HG03439 (cell line): ENCODE measurements at regions not wholly inside any gene's neighbourhood (a gene's known extent, or its start where the extent isn't known, plus 50 kb on each side); places are given as distances from the start of the nearest gene placed in this dataset.

Source experiments
- ATAC-seq: cut with Tn5 transposase; IDR thresholded peaks from one replicate; pipeline ENCODE4 v1.9.1; 2021; ENCODE audit warnings: mild to moderate bottlenecking, moderate library complexity; ENCODE audit not compliant: unreplicated experiment

DNA sequence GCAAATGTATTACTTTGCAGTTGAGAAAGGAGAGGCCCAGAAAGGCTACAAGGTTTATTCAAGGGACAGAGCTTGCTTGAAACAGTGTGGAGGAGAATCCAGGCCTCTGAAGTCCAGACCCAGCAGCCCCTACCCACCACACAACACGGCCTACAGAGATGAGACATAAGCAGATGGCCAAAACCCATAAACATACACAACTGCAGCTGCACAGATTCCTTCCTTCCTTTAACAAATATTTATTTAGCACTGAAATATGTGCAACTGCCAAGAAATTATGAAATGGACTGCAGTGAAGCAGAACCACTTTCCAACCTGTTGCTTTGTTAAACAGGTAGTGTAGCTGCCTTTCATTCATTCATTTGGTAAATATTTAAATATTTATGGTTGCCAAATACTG, 122.3 kb downstream of the SPATA19 start:
- no peak for ATAC-seq

DNA sequence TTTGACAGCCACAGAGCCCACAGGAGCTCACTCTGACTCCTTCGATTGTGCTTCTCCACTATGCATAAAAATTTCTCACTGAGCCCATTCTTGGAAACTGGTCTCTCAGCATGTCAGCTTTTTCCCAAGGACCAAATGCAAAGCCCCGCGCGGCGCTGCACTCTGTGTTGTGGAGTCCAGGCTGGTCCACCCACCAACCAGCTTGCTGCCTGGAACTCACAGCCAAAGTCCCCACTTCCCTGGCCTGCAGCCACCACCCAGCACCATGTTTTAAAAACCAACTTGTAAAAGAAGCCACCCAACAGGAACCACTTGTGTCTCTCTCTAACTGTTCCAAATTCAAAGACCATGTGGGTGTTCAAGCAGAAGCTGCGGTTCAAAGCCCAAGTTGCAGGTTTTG, 124.4 kb downstream of the SPATA19 start:
- no peak for ATAC-seq

DNA sequence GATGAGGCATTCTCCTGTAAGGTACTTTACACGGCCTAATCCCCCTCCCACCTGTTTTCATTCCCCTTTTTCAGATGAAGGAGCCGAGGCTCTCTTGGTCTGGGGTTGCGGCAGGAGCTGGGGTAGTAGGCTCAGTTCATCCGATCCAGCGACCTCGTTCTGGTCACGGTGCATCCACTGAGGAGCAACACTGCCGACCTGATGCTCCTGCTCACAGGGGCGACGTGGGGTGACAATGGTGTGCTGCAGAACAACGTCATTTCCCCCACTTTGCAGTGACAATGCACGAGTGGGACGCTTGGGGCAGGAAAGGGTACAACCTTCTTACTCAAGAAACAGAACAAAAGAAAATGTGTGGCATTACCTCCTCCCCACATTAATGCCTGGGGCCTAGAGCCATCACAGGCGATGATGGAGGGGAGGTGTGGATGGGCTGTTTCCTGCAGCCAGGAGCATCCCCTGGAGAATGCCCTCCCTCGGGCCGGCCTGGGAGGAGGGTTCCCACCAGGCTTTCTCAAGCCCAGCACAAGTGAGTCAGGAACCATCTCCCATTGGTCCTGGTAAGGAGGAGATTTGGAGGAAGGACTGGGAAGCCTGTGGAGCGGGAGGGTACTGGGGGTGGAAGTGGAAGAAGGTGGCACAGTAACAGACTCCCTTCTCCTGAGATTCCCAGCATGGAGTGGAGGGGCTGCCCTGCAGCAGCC, 125.6 kb downstream of the SPATA19 start:
- ATAC-seq, result no peak

DNA sequence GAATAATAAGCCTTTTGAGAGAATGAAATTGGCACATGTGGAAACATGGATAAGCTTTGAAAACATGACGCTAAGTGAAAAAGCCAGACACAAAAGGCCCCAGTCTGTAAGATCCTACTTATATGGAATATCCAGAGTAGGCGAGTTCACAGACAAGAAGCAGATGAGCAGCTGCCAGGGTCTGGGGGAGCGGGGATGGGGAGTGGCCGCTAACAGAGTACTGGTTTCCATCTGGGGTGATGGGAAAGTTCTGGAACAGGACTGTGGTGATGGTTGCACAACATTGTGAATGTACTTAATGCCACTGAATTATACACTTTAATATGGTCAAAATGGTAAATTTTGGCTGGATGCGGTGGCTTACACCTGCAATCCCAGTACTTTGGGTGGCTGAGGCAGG, 126.5 kb downstream of the SPATA19 start:
- ATAC-seq, result no peak

DNA sequence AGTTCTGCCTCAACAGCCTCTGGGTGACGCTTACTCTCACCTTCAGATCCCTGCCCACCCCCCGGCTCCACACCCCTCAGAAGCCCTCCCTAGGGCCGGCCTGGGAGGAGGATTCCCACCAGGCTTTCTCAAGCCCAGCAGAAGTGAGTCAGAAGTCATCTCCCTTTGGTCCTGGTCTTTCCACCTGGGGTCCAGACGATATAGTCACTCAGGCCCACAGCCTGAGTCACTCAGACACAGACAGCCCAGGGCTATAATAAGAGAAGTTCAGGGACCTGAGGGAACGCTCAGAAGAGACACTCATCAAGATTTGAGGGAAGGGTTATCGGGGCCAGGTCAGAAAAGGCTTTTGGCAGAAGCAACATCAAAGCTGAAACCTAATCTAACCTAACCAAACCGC, 127.1 kb downstream of the SPATA19 start:
- ATAC-seq, result no peak

DNA sequence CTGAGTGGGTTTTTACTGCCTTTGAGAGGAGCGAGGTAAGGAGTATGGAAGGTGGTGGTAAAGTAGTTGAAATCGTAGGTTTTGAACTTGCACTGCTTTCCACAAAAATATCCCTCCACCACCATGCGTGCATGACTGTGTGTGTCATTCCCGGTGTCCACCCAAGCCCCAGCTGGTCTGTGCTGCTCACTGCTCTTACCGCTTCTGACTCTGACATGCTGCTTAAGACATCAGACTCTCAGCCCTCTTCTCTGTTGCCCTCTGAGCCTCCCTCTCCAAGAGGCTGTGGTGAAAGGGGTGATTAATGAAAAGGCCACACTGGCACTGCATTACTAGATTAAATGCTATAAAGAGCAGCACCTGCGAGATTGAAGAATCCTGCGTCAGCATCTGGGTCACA, 128.7 kb downstream of the SPATA19 start:
- no peak for ATAC-seq

DNA sequence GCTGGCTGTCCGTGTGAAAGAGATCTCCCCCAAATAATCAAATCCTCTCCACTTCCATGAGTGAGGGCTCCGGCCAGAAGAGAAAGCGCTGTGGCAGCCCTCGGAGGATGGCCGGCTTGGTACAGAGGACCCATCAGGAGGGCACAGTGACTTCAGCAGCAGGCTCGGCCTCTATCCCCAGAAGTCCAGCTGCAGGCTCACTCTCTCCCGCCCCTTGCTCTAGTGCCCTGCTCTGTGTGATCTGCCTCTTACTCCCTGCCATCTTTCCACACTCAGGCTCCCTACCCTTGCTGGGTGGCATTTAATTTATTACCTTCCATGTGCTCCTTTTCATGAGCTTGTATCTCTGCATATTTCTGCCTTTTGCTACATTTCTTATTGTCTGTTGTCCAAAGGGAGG, 129.7 kb downstream of the SPATA19 start:
- ATAC-seq, result no peak

DNA sequence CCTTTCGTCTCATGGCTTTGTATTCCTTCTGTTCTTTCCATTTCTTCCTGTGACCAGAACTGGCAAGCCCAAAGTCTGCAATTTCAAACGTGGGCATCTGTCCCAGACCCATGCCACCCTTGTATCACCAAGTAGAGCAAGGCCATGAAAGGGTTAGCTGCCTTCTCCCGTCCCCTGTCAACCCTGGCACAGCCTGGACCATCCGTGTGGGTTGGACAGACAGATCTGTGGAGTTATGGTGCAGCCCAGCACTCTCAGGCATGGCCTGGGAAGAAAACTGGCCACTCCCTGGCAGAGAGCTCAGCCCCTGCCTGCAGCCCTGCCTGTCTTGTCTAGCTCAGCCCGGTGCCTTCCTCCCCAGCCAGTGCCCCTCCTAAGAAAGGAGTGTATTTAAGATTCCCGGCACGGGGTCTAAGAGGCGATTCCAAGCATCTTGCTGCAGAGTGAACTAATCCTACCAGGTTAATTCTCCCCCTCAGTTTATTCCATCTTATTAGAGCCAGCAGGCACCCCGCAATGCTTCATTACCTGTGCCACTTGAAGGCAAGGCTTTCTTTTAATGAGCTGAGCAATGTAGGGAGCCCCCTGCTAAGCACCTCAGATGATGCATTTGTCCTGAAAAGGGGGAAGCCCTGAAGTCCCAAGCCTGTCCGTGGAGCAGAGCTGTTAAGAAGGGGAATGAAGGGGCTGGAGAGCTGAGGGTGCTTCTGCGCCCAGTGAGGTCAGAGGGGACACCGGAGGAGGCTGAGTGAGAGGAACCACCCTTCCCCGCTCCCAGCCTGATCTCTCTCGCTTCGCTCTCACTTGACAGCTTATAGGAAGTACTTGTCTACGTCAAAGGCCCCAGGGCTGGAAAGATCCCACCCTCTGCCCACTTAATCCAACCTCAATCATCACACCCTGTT, 130.6 kb downstream of the SPATA19 start:
- ATAC-seq, result no peak

DNA sequence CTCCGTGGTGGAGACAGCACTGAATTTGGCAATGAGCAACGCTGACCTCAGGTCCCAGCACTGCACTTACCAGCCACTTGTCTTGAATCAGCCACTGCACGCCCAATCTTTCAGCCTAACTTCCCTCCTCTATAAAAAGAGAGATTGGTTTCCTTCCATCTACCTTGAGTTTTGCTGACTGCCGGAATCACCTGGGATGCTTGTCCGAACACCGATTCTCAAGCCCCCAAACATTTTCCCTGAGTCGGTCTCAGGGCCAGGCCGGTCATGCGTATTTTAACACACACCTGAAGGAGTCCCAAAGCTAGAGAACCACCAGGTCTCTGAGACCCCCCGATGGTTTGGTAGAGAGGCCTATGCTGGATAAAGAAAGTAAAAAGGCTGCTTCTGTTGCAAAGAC, 131.5 kb downstream of the SPATA19 start:
- no peak for ATAC-seq

DNA sequence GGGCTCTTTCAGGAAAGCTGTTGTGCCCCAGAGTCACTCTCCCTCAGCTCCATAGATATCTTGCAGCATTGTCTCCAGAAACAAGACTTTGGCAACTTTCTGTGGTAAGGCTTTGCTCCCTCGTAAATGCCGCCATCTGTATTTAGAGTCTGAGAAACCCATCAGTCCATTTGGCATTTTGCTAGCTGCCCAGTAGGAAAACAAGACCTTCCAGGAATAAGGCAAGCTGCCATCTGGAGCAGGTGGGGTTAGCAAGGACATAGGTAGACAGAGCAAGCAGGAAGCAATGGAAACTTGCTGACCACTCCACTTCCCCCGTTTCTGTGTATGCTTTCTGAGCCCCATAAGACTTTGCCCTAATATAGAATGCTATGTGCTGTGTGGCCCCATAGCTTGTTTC, 131.9 kb downstream of the SPATA19 start:
- ATAC-seq, result no peak

DNA sequence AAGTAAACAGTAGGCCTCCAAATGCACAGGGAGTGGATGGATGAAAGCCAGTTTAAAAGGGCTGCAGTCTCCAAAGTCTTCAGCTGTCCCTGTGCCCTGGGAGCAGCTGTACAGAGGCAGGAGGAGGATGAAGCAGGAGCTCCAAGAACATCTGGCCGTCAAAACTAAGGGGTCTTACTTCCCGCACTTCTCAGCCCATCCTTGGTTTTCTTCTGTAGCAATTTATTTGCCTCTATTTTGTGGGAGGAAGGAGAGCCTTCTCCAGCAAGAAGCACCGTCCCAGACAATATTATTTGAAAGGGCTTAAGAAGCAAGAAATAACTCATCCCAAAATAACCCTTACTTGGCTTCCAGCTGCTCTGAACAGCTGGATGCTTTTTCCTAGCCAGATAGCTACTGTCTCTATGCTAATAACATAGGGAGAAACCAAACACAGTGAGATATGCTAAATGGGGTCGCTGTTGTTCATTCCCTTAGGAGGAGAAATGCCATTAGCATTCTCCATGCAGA, 133.2 kb downstream of the SPATA19 start:
- ATAC-seq, result no peak

DNA sequence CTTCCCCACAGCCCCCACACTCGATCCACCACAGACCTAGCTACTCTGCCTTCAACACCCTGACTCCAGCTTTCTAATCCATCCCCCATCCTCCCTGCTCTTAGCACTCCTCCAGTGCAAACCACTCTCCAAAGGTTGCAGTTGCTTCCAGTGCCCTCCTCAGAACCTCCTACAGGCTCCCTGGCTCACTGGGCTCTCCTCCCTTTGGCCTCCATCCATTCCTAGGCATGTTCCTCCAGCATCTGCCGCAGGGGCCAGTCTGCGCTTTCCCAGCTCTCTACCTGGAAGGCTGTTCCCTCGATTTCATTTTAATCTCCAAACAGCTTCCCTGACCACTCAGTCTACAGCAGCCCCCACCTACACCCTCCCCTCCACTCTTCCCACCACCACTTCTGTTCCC, 133.8 kb downstream of the SPATA19 start:
- no peak for ATAC-seq

DNA sequence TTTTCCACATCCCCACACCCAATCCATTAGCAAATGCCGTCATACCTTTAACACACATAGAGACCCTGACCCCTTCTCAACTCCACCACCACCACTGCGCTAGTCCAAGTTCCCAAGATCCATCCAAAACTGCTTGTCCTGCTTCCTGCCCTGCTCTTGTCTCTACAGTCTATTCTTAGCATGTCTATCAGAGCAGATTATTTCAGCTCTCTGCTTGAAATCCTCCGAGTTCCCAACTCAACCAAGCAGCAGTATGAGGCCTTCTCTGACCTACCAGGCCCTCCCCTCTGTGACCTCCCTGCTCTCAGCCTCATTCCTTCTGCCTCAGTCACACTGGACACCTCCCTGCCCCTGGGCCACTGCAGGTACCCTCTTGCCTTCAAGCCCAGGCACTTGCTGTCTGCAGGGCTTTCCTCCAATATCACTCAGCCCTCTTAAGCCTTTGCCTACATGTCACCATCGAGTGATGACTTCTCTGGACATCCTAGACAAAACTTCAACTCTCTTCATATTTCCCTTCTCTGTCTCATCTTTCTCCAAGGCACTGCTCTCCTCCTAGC, 134.6 kb downstream of the SPATA19 start:
- no peak for ATAC-seq

DNA sequence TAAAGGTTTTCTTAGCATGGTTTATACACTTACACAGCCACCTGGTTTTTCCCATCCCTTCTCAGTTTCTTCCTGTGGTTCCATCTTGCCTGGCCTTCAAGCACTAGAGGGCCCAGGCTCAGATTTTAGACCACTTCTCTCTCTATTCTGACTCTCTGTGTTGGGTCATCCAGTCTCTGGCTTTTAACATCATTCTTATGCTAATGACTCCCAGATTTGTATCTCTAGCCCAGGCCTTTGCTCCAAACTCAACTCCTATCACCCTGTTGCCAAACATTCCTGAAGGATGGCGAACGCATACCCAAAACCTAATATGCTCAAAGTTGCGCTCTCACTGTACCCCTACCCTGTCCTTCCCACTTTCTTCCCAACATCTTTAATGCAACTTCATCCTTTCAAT, 135.1 kb downstream of the SPATA19 start:
- no peak for ATAC-seq

DNA sequence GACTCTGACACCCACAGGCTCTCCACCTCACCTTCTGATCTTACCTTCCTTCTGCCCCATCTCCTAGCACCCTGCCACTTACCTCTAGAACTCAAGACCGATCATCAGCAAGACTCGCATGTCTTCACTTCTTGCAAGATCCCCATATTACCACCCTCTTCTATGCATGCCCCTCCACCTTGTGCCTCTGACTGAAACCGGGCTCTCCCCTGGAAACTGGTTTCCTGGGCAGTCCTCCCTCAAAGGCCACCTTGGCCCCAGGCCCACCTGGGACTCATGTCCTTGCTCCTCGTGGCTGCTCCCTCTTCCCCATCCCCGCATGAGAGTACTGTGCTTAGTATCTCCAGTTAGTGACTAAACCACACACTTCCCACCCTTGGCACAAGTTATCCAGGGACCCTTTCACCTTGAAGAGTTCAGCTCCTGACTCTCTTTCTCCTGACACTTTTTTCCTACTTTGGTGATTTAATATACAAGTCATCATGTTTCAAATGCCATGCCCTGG, 136.7 kb downstream of the SPATA19 start:
- ATAC-seq, result no peak

DNA sequence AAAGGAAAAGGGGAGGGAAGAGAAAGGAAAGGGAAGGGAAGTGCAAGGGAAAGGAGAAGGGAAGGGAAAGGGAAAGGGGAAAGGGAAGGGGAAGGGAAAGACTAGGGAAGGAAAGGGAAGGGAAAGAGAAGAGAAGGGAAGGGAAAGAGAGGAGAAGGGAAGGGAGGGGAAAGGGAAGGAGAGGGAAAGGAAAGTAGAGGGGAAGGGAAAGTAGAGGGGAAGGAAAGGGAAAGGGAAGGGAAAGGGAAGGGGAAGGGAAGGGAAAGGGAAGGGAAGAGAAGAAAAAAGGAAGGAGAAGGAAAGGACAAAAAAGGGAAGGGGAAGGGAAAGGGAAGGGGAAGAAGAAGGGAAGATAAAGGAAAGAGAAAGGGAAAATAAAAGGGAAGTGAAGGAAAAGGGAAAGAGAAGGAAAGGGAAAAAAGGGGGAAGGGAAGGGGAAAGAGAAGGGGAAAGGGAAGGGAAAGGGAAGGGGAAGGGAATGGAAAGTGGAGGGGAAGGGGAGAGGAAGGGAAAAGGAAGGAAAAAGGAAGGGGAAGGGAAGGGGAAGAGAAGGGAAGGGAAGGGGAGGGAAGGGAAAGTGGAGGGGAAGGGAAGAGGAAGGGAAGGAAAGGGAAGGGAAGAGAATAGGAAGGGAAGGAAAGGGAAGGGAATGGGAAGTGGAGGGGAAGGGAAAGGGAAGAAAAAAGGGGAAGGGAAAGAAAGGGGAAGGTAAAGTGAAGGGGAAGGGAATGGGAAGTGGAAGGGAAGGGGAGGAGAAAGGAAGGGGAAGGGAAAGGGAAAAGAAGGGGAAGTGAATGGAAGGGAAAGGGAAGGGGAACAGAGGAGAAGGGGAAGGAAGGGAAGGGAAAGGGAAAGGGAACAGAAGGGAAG, 138.2 kb downstream of the SPATA19 start:
- no peak for ATAC-seq

DNA sequence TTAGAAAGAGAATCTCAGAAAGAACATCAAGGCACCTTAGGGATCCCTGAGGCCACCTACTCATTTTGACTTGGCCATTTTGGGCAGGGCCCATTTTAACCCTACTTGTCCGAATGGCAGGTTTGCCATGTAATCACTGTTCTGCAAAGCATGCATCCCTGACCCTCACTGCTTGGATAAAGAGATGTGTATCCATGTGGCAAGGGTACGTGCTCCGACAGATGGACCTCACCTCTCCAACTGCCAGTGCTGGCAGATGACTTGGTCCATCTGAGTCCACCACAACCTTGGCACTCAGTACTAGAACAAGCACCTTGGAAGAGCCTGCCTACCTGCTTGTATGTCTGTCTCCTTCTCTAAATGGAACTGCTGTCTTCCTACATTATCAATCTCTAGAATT, 139.4 kb downstream of the SPATA19 start:
- ATAC-seq, result no peak

DNA sequence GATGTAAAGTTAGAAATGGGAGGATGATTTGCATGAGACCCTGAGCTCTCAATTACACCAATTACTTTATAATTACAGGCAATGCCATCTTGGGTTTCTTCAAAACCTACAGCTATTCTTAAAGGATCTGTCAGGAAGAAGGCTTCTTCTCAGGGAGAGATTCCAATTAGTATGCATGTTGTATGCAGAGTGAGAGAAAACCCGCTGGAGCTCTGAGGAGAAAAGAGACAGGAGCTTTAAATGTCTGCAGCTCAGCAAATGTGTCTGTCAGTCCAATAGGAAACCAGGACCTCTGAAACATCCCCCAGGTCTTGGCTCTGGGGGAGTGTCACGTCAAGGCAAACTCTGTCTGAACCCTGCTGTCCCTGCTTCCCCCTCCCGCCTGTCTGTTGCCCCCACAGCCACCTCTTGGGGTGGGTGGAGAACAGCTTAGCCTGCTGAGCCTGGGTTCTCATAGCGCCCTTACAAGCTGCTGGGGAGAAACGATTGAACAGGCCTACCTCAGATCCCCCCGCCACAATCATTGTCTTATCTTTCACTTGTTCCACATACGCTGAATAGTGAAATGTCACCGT, 140.2 kb downstream of the SPATA19 start:
- no peak for ATAC-seq

DNA sequence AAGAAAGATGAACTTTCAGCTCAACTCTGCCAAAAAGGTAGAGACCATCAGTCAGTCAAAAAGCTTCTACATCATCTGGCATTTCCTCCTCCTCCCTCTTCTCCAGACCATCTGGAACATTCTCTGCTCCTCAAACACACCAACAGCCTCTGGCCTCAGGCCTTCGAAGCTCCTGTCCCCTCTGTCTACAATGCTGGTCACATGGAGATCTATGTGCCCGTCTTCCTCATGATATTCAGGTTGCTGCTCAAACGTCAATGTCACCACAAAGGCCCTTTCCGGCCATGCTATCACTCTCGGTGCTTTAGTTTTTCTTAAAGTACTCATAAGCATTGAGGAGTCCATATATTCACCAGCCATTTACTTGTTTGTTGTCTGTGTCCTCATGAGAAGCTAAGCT, 146.2 kb downstream of the SPATA19 start:
- ATAC-seq, result no peak

DNA sequence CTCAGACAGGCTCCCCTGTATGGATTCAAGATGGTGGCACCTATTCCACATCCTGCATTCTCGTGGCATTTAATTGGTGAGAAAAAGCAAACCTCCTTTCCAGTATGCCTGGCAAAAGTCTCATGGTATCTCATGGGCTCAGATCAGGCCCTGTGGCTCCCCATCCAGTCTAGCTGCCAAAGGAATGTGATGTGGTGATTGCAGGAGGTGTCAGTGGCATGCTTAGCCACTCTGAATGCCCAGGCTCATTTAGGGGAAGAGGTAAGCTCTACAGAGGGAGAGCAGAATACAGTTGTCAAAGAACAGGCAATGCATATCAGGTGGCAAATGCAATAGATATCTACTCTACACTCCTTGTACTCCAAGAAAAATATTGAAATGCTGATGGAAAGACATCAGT, 146.7 kb downstream of the SPATA19 start:
- no peak for ATAC-seq
